ENCODE measurements at regions not wholly inside any gene's neighbourhood (a gene's known extent, or its start where the extent isn't known, plus 50 kb on each side); places are given as distances from the start of the nearest gene placed in this dataset.

GRCh38 chr2:30096451-30096850 lies 50.4 kb upstream of the YPEL5 start:
- DNase-seq (ENCODE audit: low spot score): no peak
- ATAC-seq (ENCODE audit: low FRiP score): no peak
- TF ChIP-seq CTCF (IDR thresholded peaks at IDR 0.05): no peak

Data from omental fat pad (tissue), 3 donors.